ENCODE measurements at regions not wholly inside any gene's neighbourhood (a gene's known extent, or its start where the extent isn't known, plus 50 kb on each side); places are given as distances from the start of the nearest gene placed in this dataset.
A peak's percentile ranks its signal among the peaks of the same experiment; 100 is the strongest.
"Not testable (repeated sequence)": the region's sequence is repeated elsewhere in the genome, so short reads cannot be mapped to it uniquely, and the experiment has no call there.

GRCh38 chr3:194053136-194053535 is 82.8 kb upstream of the HES1 start:
- DNase-seq = no peak

GRCh38 chr3:194054016-194054415 is 81.9 kb upstream of the HES1 start:
- no peak for DNase-seq

GRCh38 chr3:194054540-194054939 is 81.4 kb upstream of the HES1 start:
- no peak for DNase-seq

GRCh38 chr3:194054961-194055360 is 81.0 kb upstream of the HES1 start:
- DNase-seq = no peak

- not testable (repeated sequence) for DNase-seq
Observed at GRCh38 chr3:194056323-194056722, 79.6 kb upstream of the HES1 start.

GRCh38 chr3:194056731-194057415 is 79.1 kb upstream of the HES1 start:
- DNase-seq = no peak

GRCh38 chr3:194057570-194058188 is 78.3 kb upstream of the HES1 start:
- no peak for DNase-seq

- peak; percentile 5 to 34 for DNase-seq
Observed at GRCh38 chr3:194058189-194058571, 77.8 kb upstream of the HES1 start.

- DNase-seq = no peak
Observed at GRCh38 chr3:194058753-194059152, 77.2 kb upstream of the HES1 start.

- DNase-seq = no peak
Observed at GRCh38 chr3:194061421-194062030, 74.4 kb upstream of the HES1 start.

GRCh38 chr3:194062830-194063229 is 73.1 kb upstream of the HES1 start:
- DNase-seq = no peak

- no peak for DNase-seq
Observed at GRCh38 chr3:194064380-194065332, 71.3 kb upstream of the HES1 start.

GRCh38 chr3:194067327-194067726 is 68.6 kb upstream of the HES1 start:
- not testable (repeated sequence) for DNase-seq

- no peak for DNase-seq
Observed at GRCh38 chr3:194067949-194068362, 68.0 kb upstream of the HES1 start.

- DNase-seq = no peak
Observed at GRCh38 chr3:194069421-194070219, 66.3 kb upstream of the HES1 start.

GRCh38 chr3:194070220-194070633 is 65.7 kb upstream of the HES1 start:
- DNase-seq = no peak

GRCh38 chr3:194070634-194071409 is 65.1 kb upstream of the HES1 start:
- peak; percentile 48 to 86 for DNase-seq

- no peak for DNase-seq
Observed at GRCh38 chr3:194072097-194072428, 63.9 kb upstream of the HES1 start.

GRCh38 chr3:194072691-194073279 is 63.2 kb upstream of the HES1 start:
- no peak for DNase-seq

GRCh38 chr3:194073926-194074325 is 62.0 kb upstream of the HES1 start:
- DNase-seq = no peak

- DNase-seq = no peak
Observed at GRCh38 chr3:194075088-194075615, 60.8 kb upstream of the HES1 start.
